Stimulated activated memory B cell treated with anti-CD40 and anti-IgM and Interleukin-4, amounts not matched to agents 10 μg/mL and 1 μg/mL and 100 μg/mL, for 72 hours (primary cell): ENCODE measurements at regions not wholly inside any gene's neighbourhood (a gene's known extent, or its start where the extent isn't known, plus 50 kb on each side); places are given as distances from the start of the nearest gene placed in this dataset.
A peak's percentile ranks its signal among the peaks of the same experiment; 100 is the strongest.
"Not testable (repeated sequence)": the region's sequence is repeated elsewhere in the genome, so short reads cannot be mapped to it uniquely, and the experiment has no call there.

Experiments
- ATAC-seq: fragments of 150-1000 bp; cut with Tn5 transposase; 2 replicates; pipeline ENCODE4 v1.10.0; 2021
- H3K27ac Mint-ChIP-seq: one replicate; pipeline ENCODE4 v1.8.0; 2022; ENCODE audit warnings: mild to moderate bottlenecking, mixed read lengths
- H3K27me3 Mint-ChIP-seq: one replicate; pipeline ENCODE4 v1.8.0; 2022; ENCODE audit warnings: mixed read lengths
- H3K36me3 Mint-ChIP-seq: one replicate; pipeline ENCODE4 v1.8.0; 2022; ENCODE audit warnings: mixed read lengths
- H3K4me1 Mint-ChIP-seq: one replicate; pipeline ENCODE4 v1.8.0; 2022; ENCODE audit warnings: mixed read lengths
- H3K4me3 Mint-ChIP-seq: one replicate; pipeline ENCODE4 v1.8.0; 2022; ENCODE audit warnings: mild to moderate bottlenecking, moderate library complexity, mixed read lengths
- H3K9me3 Mint-ChIP-seq: one replicate; pipeline ENCODE4 v1.8.0; 2022; ENCODE audit warnings: mixed read lengths

GRCh38 chr1:610538-610937 is 75.9 kb downstream of the OR4F16 start:
- not testable (repeated sequence) for H3K4me3 Mint-ChIP-seq, H3K27me3 Mint-ChIP-seq, ATAC-seq, H3K27ac Mint-ChIP-seq, H3K9me3 Mint-ChIP-seq, H3K4me1 Mint-ChIP-seq, H3K36me3 Mint-ChIP-seq

GRCh38 chr1:609161-609560 is 77.3 kb downstream of the OR4F16 start:
- ATAC-seq, H3K4me1 Mint-ChIP-seq, H3K27me3 Mint-ChIP-seq, H3K9me3 Mint-ChIP-seq, H3K27ac Mint-ChIP-seq, H3K36me3 Mint-ChIP-seq, H3K4me3 Mint-ChIP-seq: not testable (repeated sequence)

GRCh38 chr1:605279-605678 is 81.2 kb downstream of the OR4F16 start:
- not testable (repeated sequence) for H3K36me3 Mint-ChIP-seq, H3K9me3 Mint-ChIP-seq, H3K27ac Mint-ChIP-seq, ATAC-seq, H3K27me3 Mint-ChIP-seq, H3K4me1 Mint-ChIP-seq
- peak overlapping the region; percentile 38 for H3K4me3 Mint-ChIP-seq

GRCh38 chr1:588211-588610 is 98.2 kb downstream of the OR4F16 start:
- H3K27ac Mint-ChIP-seq, ATAC-seq, H3K4me3 Mint-ChIP-seq, H3K9me3 Mint-ChIP-seq, H3K36me3 Mint-ChIP-seq, H3K4me1 Mint-ChIP-seq, H3K27me3 Mint-ChIP-seq: not testable (repeated sequence)

- not testable (repeated sequence) for H3K9me3 Mint-ChIP-seq, H3K4me3 Mint-ChIP-seq, H3K36me3 Mint-ChIP-seq, H3K27ac Mint-ChIP-seq, H3K27me3 Mint-ChIP-seq, H3K4me1 Mint-ChIP-seq, ATAC-seq
These were observed 100.5 kb downstream of the OR4F16 start for GRCh38 chr1:585992-586391.
